H1 (cell line): ENCODE measurements at regions not wholly inside any gene's neighbourhood (a gene's known extent, or its start where the extent isn't known, plus 50 kb on each side); places are given as distances from the start of the nearest gene placed in this dataset.

Source experiments
- CTCF ChIA-PET: fragments of 300-600 bp; sonication (Branson Sonifier 250); formaldehyde crosslinking; loops from one replicate; lab custom pipeline; 2021; ENCODE audit not compliant: partially characterized antibody; lab: Charles Lee
- POLR2A ChIA-PET: fragments of 300-600 bp; sonication (Branson Sonifier 250); formaldehyde crosslinking; loops from one replicate; lab custom pipeline; 2021; ENCODE audit warnings: inconsistent platforms; ENCODE audit not compliant: partially characterized antibody; lab: Charles Lee
- DNase-seq, 2 experiments: peaks; one replicate each; pipeline versions ENCODE4 v3.0.0 to v3.0.0-alpha.2; 2010 to 2022; ENCODE audit warnings: low spot score in 2 of 2, low read depth in 1 of 2, mixed read lengths in 1 of 2
- FAIRE-seq: peaks from 2 replicates; lab custom pipeline; 2011; peaks lifted over from hg19 to GRCh38; lab: Jason Lieb, UNC
- H2AFZ ChIP-seq: 2 replicates; pipeline ENCODE4 v1.8.1; 2012; ENCODE audit warnings: low read length, inconsistent platforms
- H2AK5ac ChIP-seq: 2 replicates; pipeline ENCODE4 v1.6.1; 2013; ENCODE audit warnings: low read depth, low read length
- H2BK120ac ChIP-seq: replicated peaks from 2 replicates; pipeline ENCODE3; 2013; ENCODE audit warnings: low read depth, low read length, inconsistent platforms
- H2BK12ac ChIP-seq: 2 replicates; pipeline ENCODE4 v1.6.1; 2013; ENCODE audit warnings: low read depth, low read length
- H2BK15ac ChIP-seq: 2 replicates; pipeline ENCODE4 v1.6.1; 2013; ENCODE audit warnings: low read length
- H2BK20ac ChIP-seq: 2 replicates; pipeline ENCODE4 v1.6.1; 2013; ENCODE audit warnings: low read length
- H2BK5ac ChIP-seq: 2 replicates; pipeline ENCODE4 v1.6.1; 2013; ENCODE audit warnings: low read depth, low read length
- H3K14ac ChIP-seq: 2 replicates; pipeline ENCODE4 v1.6.1; 2013; ENCODE audit warnings: inconsistent platforms; ENCODE audit not compliant: insufficient read length
- H3K18ac ChIP-seq: 2 replicates; pipeline ENCODE4 v1.6.1; 2013; ENCODE audit warnings: low read length; ENCODE audit errors: extremely low read depth
- H3K23ac ChIP-seq: 2 replicates; pipeline ENCODE4 v1.6.1; 2013; ENCODE audit warnings: inconsistent platforms; ENCODE audit not compliant: insufficient read length
- H3K23me2 ChIP-seq: 2 replicates; pipeline ENCODE4 v1.6.1; 2013; ENCODE audit warnings: low read depth, low read length
- H3K27ac ChIP-seq: 2 replicates; pipeline ENCODE4 v1.6.1; 2011; ENCODE audit warnings: low read depth, low read length, inconsistent platforms
- H3K27me3 ChIP-seq, 4 experiments: replicated peaks in 1 of 4; 1 replicate in 1 of 4; 2 replicates in 3 of 4; pipeline versions ENCODE4 v1.6.1 to v1.8.1; 2011 to 2013; ENCODE audit warnings: low read length in 3 of 4, mild to moderate bottlenecking in 3 of 4, inconsistent platforms in 2 of 4, mixed read lengths in 2 of 4, moderate library complexity in 1 of 4; ENCODE audit not compliant: control insufficient read depth in 3 of 4, insufficient read depth in 3 of 4; ENCODE audit errors: extremely low read depth in 1 of 4
- H3K36me3 ChIP-seq, 4 experiments: 2 replicates each; pipeline versions ENCODE4 v1.6.1 to v1.8.1; 2011 to 2013; ENCODE audit warnings: mild to moderate bottlenecking in 4 of 4, low read length in 3 of 4, moderate library complexity in 2 of 4, control low read depth in 1 of 4, inconsistent platforms in 1 of 4; ENCODE audit not compliant: insufficient read depth in 4 of 4, control insufficient read depth in 2 of 4
- H3K4ac ChIP-seq: replicated peaks from 2 replicates; pipeline ENCODE3; 2013; ENCODE audit warnings: low read length, low read depth, mixed read lengths, inconsistent platforms; ENCODE audit not compliant: insufficient read length
- H3K4me1 ChIP-seq, 4 experiments: replicated peaks in 1 of 4; 1 replicate in 1 of 4; 2 replicates in 3 of 4; pipeline versions ENCODE4 v1.6.1 to v1.8.1; 2011 to 2013; ENCODE audit warnings: low read length in 3 of 4, inconsistent platforms in 2 of 4, mixed read lengths in 1 of 4; ENCODE audit not compliant: insufficient read depth in 4 of 4, control insufficient read depth in 3 of 4
- H3K4me2 ChIP-seq, 2 experiments: 2 replicates each; pipeline versions ENCODE4 v1.6.1 to v1.8.1; 2011 to 2013; ENCODE audit warnings: low read depth in 2 of 2, low read length in 2 of 2, control low read depth in 1 of 2, inconsistent platforms in 1 of 2, mild to moderate bottlenecking in 1 of 2; ENCODE audit not compliant: insufficient read depth in 1 of 2
- H3K4me3 ChIP-seq, 4 experiments: fragments of 200-600, 300-600 bp in 1 of 4; sonication (generic), shearing (Covaris generic), sonication (Bioruptor Twin) in 1 of 4; 2 replicates each; pipeline versions ENCODE4 v1.5.1 to v1.8.1; 2011 to 2016; ENCODE audit warnings: low read length in 4 of 4, low read depth in 3 of 4, control low read depth in 2 of 4, inconsistent platforms in 2 of 4, mild to moderate bottlenecking in 2 of 4, mixed read lengths in 1 of 4, moderate library complexity in 1 of 4; ENCODE audit not compliant: insufficient read depth in 2 of 4; ENCODE audit errors: extremely low read depth in 1 of 4
- H3K56ac ChIP-seq: replicated peaks from 2 replicates; pipeline ENCODE3; 2013; ENCODE audit warnings: low read depth, mild to moderate bottlenecking, mixed read lengths, low read length, inconsistent platforms; ENCODE audit not compliant: insufficient read length
- H3K79me1 ChIP-seq: 2 replicates; pipeline ENCODE4 v1.6.1; 2013; ENCODE audit warnings: low read depth, low read length, control low read depth
- H3K79me2 ChIP-seq, 2 experiments: 2 replicates each; pipeline versions ENCODE4 v1.6.1 to v1.8.1; 2012 to 2013; ENCODE audit warnings: low read length in 2 of 2, mild to moderate bottlenecking in 2 of 2, inconsistent platforms in 1 of 2; ENCODE audit not compliant: insufficient read depth in 2 of 2, control insufficient read depth in 1 of 2
- H3K9ac ChIP-seq, 4 experiments: replicated peaks in 1 of 4; 1 replicate in 1 of 4; 2 replicates in 3 of 4; pipeline versions ENCODE4 v1.6.1 to v1.8.1; 2011 to 2013; ENCODE audit warnings: low read depth in 3 of 4, low read length in 3 of 4, control low read depth in 2 of 4, mild to moderate bottlenecking in 2 of 4, moderate library complexity in 2 of 4, inconsistent platforms in 1 of 4; ENCODE audit errors: extremely low read depth in 1 of 4
- H3K9me3 ChIP-seq, 2 experiments: 2 replicates each; pipeline versions ENCODE4 v1.6.1 to v1.8.1; 2012 to 2013; ENCODE audit warnings: mild to moderate bottlenecking in 2 of 2, moderate library complexity in 2 of 2, control low read depth in 1 of 2, inconsistent platforms in 1 of 2, low read depth in 1 of 2, low read length in 1 of 2, mixed read lengths in 1 of 2; ENCODE audit not compliant: insufficient read depth in 2 of 2
- H4K20me1 ChIP-seq, 2 experiments: replicated peaks in 1 of 2; 2 replicates each; pipeline versions ENCODE3 to v1.8.1; 2011 to 2013; ENCODE audit warnings: inconsistent platforms in 2 of 2, low read length in 2 of 2, mild to moderate bottlenecking in 1 of 2; ENCODE audit not compliant: insufficient read depth in 2 of 2, control insufficient read depth in 1 of 2
- H4K5ac ChIP-seq: 2 replicates; pipeline ENCODE4 v1.6.1; 2013; ENCODE audit warnings: low read length, low read depth, mixed read lengths, inconsistent platforms; ENCODE audit not compliant: insufficient read length
- H4K8ac ChIP-seq: 2 replicates; pipeline ENCODE4 v1.8.0; 2013; ENCODE audit warnings: mild to moderate bottlenecking, moderate library complexity, low read length, inconsistent platforms; ENCODE audit not compliant: insufficient read depth; ENCODE audit errors: extremely low read depth
- H4K91ac ChIP-seq: replicated peaks from 2 replicates; pipeline ENCODE3; 2013; ENCODE audit warnings: low read length, mixed read lengths, inconsistent platforms; ENCODE audit not compliant: insufficient read length
- CEBPB ChIP-seq: IDR thresholded peaks from 2 replicates; pipeline ENCODE4 v1.6.1; 2012; ENCODE audit warnings: low read depth, low read length
- HDAC2 ChIP-seq, 2 experiments: fragments of 300-600 bp in 1 of 2; sonication (generic) in 1 of 2; IDR thresholded peaks; 2 replicates each; pipeline ENCODE4 v1.6.1; 2011 to 2012; ENCODE audit warnings: low read depth in 2 of 2, low read length in 2 of 2, mild to moderate bottlenecking in 2 of 2, moderate library complexity in 2 of 2, borderline replicate concordance in 1 of 2, inconsistent platforms in 1 of 2
- POLR2A ChIP-seq, 2 experiments: IDR thresholded peaks; 1 replicate in 1 of 2; 2 replicates in 1 of 2; pipeline ENCODE4 v1.6.1; 2011; ENCODE audit warnings: low read depth in 2 of 2, low read length in 2 of 2, mild to moderate bottlenecking in 2 of 2; ENCODE audit errors: control extremely low read depth in 1 of 2
- RAD21 ChIP-seq, 2 experiments: IDR thresholded peaks in 1 of 2; conservative IDR thresholded peaks in 1 of 2; 2 replicates each; pipeline ENCODE4 v1.6.1; 2011; ENCODE audit warnings: low read depth in 2 of 2, low read length in 2 of 2, improper control_type of control experiment in 1 of 2, inconsistent platforms in 1 of 2, mild to moderate bottlenecking in 1 of 2, moderate library complexity in 1 of 2
- WGBS, 2 experiments: shearing (Covaris generic) in 1 of 2; methylation state at CpG; one replicate each; pipeline versions ENCODE4 v1.1.6 to v1.1.7; 2013 to 2015; ENCODE audit warnings: low lambda C conversion rate in 2 of 2, mixed read lengths in 2 of 2, inconsistent platforms in 1 of 2, low coverage in 1 of 2, missing lambda C conversion rate in 1 of 2; ENCODE audit not compliant: insufficient replicate concordance in 2 of 2, insufficient coverage in 1 of 2, insufficient read length in 1 of 2; ENCODE audit errors: extremely low coverage in 1 of 2, missing lambda C conversion rate in 1 of 2; 5-methylcytosine and 5-hydroxymethylcytosine counted together
- TF ChIP-seq, protein P1 (sequence below): IDR thresholded peaks from 2 replicates; pipeline ENCODE4 v1.6.1; 2012; ENCODE audit warnings: inconsistent platforms

DNA sequence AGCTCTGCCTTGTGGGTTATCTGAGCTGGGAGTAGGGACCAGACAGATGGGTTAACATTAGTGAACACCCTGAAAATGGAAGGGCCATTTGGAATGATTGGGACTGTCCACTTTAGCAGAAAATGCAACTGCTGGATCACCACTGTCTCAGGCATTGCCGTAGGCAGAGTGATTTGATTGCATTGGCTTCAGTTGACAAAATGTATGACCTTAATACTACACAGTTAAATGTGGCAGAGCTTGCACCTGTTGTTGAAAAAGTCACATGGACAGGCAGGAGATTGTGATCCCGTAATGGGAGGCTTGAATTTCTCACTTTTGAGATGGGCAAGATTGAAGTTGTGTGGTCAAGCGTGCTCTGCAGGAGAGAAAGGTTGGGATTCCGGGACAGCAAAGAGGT is 166.5 kb upstream of the PUDP start:
- no peak overlapping the region for H4K5ac ChIP-seq
- H3K18ac ChIP-seq = no peak overlapping the region
- no peak overlapping the region for H4K8ac ChIP-seq
- H3K23me2 ChIP-seq = no peaks in the 10 kb centered on the region
- H2AFZ ChIP-seq = no peak overlapping the region
- H4K91ac ChIP-seq = no peak overlapping the region
- H2AK5ac ChIP-seq = no peak overlapping the region
- no peak overlapping the region for H3K4me3 ChIP-seq
- H3K23ac ChIP-seq = no peak overlapping the region
- no peaks in the 10 kb centered on the region for H3K4me1 ChIP-seq
- H3K56ac ChIP-seq = no peak overlapping the region
- H2BK5ac ChIP-seq = no peak overlapping the region
- H3K36me3 ChIP-seq = no peaks in the 10 kb centered on the region
- H2BK20ac ChIP-seq = no peak overlapping the region
- FAIRE-seq = no peak
- H3K14ac ChIP-seq = no peak overlapping the region
- ChIA-PET CTCF (interaction anchor here (0.6 kb wide), 1 partner anchor 657 kb away, joined by 3 read pairs; no protein-coding TSS in a partner anchor), POLR2A (no interaction called here)
- no peaks in the 10 kb centered on the region for H3K79me2 ChIP-seq
- H2BK120ac ChIP-seq = no peak overlapping the region
- H3K27me3 ChIP-seq = no peaks in the 10 kb centered on the region
- H3K9ac ChIP-seq = no peak overlapping the region
- H4K20me1 ChIP-seq = no peaks in the 10 kb centered on the region
- H3K9me3 ChIP-seq = no peaks in the 10 kb centered on the region
- TF ChIP-seq HDAC2 (IDR thresholded peaks at IDR 0.05; ENCODE audit: borderline replicate concordance in 1 of 2, low read depth in 2 of 2, low read length in 2 of 2) (no peak), RAD21 (IDR thresholded peaks at IDR 0.05 in 1 of 2, conservative IDR thresholded peaks at IDR 0.05 in 1 of 2; ENCODE audit: low read depth in 2 of 2, low read length in 2 of 2) (no peak), POLR2A (IDR thresholded peaks at IDR 0.05; ENCODE audit: control extremely low read depth in 1 of 2, low read depth in 2 of 2, low read length in 2 of 2) (no peak), CEBPB (no peak)
- TF ChIP-seq, protein P1, sequence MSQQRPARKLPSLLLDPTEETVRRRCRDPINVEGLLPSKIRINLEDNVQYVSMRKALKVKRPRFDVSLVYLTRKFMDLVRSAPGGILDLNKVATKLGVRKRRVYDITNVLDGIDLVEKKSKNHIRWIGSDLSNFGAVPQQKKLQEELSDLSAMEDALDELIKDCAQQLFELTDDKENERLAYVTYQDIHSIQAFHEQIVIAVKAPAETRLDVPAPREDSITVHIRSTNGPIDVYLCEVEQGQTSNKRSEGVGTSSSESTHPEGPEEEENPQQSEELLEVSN = no peak
- 92% methylated on average over 4 of the region's 4 CpGs; no CpG with 5 or more reads in 1 of the 2 experiments for WGBS, 2 experiments
- no peaks in the 10 kb centered on the region for H3K79me1 ChIP-seq
- no peak overlapping the region for H2BK15ac ChIP-seq
- DNase-seq = no peak
- H3K4ac ChIP-seq = no peak overlapping the region
- H2BK12ac ChIP-seq = no peak overlapping the region
- H3K4me2 ChIP-seq = no peak overlapping the region
- no peak overlapping the region for H3K27ac ChIP-seq
